ENCODE measurements at regions not wholly inside any gene's neighbourhood (a gene's known extent, or its start where the extent isn't known, plus 50 kb on each side); places are given as distances from the start of the nearest gene placed in this dataset.

DNA sequence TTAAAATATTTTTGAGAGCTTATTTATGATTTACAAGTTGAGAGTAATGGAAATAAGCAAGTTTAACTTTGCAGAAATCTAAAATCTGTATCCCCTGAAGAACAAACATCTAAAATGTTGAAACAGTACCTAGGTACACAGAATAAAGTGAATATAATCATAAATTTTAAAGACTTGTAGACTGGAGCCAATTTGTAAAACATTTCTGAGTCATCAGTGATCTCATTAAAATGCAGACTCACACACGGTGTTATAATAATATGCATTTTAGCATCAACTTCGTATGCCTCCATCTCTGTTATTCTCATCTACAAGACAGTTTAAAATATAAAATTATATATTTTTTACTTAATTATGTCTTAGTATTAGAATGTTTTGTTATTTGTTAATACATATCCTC is 399.5 kb upstream of the GOLIM4 start:
- Histone ChIP-seq H2AFZ (no peak overlapping the region), H3K4me1 (ENCODE audit: insufficient read depth) (no peaks in the 10 kb centered on the region), H3K27ac (ENCODE audit: low read depth) (no peak overlapping the region), H3K27me3 (ENCODE audit: insufficient read depth) (no peaks in the 10 kb centered on the region), H3F3A (replicated peaks; ENCODE audit: low read depth) (no peaks in the 10 kb centered on the region), H3K9me2 (ENCODE audit: insufficient read depth) (0 out of 2 replicates have a peak, but pooled peaks cover 6% of the 10 kb centered on the region), H3K4me2 (no peak overlapping the region), H3K36me3 (ENCODE audit: insufficient read depth) (no peaks in the 10 kb centered on the region), H3K4me3 (no peak overlapping the region), H4K20me1 (replicated peaks; ENCODE audit: insufficient read depth) (no peaks in the 10 kb centered on the region), H3K79me2 (replicated peaks; ENCODE audit: insufficient read depth) (no peaks in the 10 kb centered on the region)
- H3K4me1 Mint-ChIP-seq: peaks cover 7% of the 10 kb centered on the region; the same call in 2 of the 3 replicates
- H3K9me3 Mint-ChIP-seq: no peaks in the 10 kb centered on the region
- ATAC-seq: no peak
- no peak overlapping the region for H3K4me3 Mint-ChIP-seq
- peaks cover 2% of the 10 kb centered on the region for H3K27me3 Mint-ChIP-seq (ENCODE audit: insufficient read depth, low read depth, poor library complexity)
- DNase-seq (ENCODE audit: low spot score): no peak
- TF ChIP-seq, protein P1, sequence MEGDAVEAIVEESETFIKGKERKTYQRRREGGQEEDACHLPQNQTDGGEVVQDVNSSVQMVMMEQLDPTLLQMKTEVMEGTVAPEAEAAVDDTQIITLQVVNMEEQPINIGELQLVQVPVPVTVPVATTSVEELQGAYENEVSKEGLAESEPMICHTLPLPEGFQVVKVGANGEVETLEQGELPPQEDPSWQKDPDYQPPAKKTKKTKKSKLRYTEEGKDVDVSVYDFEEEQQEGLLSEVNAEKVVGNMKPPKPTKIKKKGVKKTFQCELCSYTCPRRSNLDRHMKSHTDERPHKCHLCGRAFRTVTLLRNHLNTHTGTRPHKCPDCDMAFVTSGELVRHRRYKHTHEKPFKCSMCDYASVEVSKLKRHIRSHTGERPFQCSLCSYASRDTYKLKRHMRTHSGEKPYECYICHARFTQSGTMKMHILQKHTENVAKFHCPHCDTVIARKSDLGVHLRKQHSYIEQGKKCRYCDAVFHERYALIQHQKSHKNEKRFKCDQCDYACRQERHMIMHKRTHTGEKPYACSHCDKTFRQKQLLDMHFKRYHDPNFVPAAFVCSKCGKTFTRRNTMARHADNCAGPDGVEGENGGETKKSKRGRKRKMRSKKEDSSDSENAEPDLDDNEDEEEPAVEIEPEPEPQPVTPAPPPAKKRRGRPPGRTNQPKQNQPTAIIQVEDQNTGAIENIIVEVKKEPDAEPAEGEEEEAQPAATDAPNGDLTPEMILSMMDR (conservative IDR thresholded peaks at IDR 0.05; ENCODE audit: low read depth in 2 of 2): no peak
- TF ChIP-seq EZH2 (IDR thresholded peaks at IDR 0.05; ENCODE audit: low read depth, unreplicated experiment) (no peak), CREB1 (CRISPR knock-in tag; IDR thresholded peaks at IDR 0.05; ENCODE audit: low read depth) (no peak), JUNB (IDR thresholded peaks at IDR 0.05; ENCODE audit: unreplicated experiment) (no peak), POLR2AphosphoS5 (IDR thresholded peaks at IDR 0.05; ENCODE audit: low read depth) (no peak), EZH2phosphoT487 (IDR thresholded peaks at IDR 0.05; ENCODE audit: unreplicated experiment) (no peak), NANOG (IDR thresholded peaks at IDR 0.05; ENCODE audit: borderline replicate concordance) (no peak)
- TF ChIP-seq, protein P2, sequence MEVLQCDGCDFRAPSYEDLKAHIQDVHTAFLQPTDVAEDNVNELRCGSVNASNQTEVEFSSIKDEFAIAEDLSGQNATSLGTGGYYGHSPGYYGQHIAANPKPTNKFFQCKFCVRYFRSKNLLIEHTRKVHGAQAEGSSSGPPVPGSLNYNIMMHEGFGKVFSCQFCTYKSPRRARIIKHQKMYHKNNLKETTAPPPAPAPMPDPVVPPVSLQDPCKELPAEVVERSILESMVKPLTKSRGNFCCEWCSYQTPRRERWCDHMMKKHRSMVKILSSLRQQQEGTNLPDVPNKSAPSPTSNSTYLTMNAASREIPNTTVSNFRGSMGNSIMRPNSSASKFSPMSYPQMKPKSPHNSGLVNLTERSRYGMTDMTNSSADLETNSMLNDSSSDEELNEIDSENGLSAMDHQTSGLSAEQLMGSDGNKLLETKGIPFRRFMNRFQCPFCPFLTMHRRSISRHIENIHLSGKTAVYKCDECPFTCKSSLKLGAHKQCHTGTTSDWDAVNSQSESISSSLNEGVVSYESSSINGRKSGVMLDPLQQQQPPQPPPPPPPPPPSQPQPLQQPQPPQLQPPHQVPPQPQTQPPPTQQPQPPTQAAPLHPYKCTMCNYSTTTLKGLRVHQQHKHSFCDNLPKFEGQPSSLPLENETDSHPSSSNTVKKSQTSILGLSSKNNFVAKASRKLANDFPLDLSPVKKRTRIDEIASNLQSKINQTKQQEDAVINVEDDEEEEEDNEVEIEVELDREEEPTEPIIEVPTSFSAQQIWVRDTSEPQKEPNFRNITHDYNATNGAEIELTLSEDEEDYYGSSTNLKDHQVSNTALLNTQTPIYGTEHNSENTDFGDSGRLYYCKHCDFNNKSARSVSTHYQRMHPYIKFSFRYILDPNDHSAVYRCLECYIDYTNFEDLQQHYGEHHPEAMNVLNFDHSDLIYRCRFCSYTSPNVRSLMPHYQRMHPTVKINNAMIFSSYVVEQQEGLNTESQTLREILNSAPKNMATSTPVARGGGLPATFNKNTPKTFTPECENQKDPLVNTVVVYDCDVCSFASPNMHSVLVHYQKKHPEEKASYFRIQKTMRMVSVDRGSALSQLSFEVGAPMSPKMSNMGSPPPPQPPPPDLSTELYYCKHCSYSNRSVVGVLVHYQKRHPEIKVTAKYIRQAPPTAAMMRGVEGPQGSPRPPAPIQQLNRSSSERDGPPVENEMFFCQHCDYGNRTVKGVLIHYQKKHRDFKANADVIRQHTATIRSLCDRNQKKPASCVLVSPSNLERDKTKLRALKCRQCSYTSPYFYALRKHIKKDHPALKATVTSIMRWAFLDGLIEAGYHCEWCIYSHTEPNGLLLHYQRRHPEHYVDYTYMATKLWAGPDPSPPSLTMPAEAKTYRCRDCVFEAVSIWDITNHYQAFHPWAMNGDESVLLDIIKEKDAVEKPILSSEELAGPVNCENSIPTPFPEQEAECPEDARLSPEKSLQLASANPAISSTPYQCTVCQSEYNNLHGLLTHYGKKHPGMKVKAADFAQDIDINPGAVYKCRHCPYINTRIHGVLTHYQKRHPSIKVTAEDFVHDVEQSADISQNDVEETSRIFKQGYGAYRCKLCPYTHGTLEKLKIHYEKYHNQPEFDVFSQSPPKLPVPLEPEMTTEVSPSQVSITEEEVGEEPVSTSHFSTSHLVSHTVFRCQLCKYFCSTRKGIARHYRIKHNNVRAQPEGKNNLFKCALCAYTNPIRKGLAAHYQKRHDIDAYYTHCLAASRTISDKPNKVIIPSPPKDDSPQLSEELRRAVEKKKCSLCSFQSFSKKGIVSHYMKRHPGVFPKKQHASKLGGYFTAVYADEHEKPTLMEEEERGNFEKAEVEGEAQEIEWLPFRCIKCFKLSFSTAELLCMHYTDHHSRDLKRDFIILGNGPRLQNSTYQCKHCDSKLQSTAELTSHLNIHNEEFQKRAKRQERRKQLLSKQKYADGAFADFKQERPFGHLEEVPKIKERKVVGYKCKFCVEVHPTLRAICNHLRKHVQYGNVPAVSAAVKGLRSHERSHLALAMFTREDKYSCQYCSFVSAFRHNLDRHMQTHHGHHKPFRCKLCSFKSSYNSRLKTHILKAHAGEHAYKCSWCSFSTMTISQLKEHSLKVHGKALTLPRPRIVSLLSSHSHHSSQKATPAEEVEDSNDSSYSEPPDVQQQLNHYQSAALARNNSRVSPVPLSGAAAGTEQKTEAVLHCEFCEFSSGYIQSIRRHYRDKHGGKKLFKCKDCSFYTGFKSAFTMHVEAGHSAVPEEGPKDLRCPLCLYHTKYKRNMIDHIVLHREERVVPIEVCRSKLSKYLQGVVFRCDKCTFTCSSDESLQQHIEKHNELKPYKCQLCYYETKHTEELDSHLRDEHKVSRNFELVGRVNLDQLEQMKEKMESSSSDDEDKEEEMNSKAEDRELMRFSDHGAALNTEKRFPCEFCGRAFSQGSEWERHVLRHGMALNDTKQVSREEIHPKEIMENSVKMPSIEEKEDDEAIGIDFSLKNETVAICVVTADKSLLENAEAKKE (CRISPR knock-in tag; IDR thresholded peaks at IDR 0.05): no peak
- no peak overlapping the region for H3K27ac Mint-ChIP-seq
- no peaks in the 10 kb centered on the region for H3K36me3 Mint-ChIP-seq (ENCODE audit: low read depth)

All from GM23338 (cell line).